Ishikawa (cell line): ENCODE measurements at regions not wholly inside any gene's neighbourhood (a gene's known extent, or its start where the extent isn't known, plus 50 kb on each side); places are given as distances from the start of the nearest gene placed in this dataset.

Experiments used
- CEBPB ChIP-seq: IDR thresholded peaks from 2 replicates; pipeline ENCODE4 v1.6.1; 2012
- CREB1 ChIP-seq: IDR thresholded peaks from 2 replicates; pipeline ENCODE4 v1.6.1; 2012; ENCODE audit warnings: low read depth
- EGR1 ChIP-seq: IDR thresholded peaks from 2 replicates; pipeline ENCODE4 v1.6.1; 2012
- EP300 ChIP-seq: IDR thresholded peaks from 2 replicates; pipeline ENCODE4 v1.6.1; 2012; ENCODE audit warnings: borderline replicate concordance
- FOXM1 ChIP-seq: IDR thresholded peaks from 2 replicates; pipeline ENCODE4 v1.6.1; 2012; ENCODE audit warnings: low read depth, borderline replicate concordance
- MAX ChIP-seq: IDR thresholded peaks from 2 replicates; pipeline ENCODE4 v1.6.1; 2012
- NFIC ChIP-seq: IDR thresholded peaks from 2 replicates; pipeline ENCODE4 v1.6.1; 2012
- RAD21 ChIP-seq: IDR thresholded peaks from 2 replicates; pipeline ENCODE4 v1.6.1; 2012; ENCODE audit warnings: low read depth
- REST ChIP-seq: IDR thresholded peaks from 2 replicates; pipeline ENCODE4 v1.6.1; 2012; ENCODE audit warnings: low read depth, mild to moderate bottlenecking
- TAF1 ChIP-seq: IDR thresholded peaks from 2 replicates; pipeline ENCODE4 v1.6.1; 2012; ENCODE audit warnings: low read depth, mild to moderate bottlenecking
- TCF12 ChIP-seq: IDR thresholded peaks from 2 replicates; pipeline ENCODE4 v1.6.1; 2012; ENCODE audit warnings: low read depth
- TEAD4 ChIP-seq: IDR thresholded peaks from 2 replicates; pipeline ENCODE4 v1.6.1; 2012
- USF1 ChIP-seq: IDR thresholded peaks from 2 replicates; pipeline ENCODE4 v1.6.1; 2012
- YY1 ChIP-seq: IDR thresholded peaks from 2 replicates; pipeline ENCODE4 v1.6.1; 2012; ENCODE audit warnings: low read depth
- ZBTB7A ChIP-seq: IDR thresholded peaks from 2 replicates; pipeline ENCODE4 v1.6.1; 2012; ENCODE audit warnings: low read depth

- TF ChIP-seq REST, result no peak
- no peak for TF ChIP-seq YY1
- no peak for TF ChIP-seq EP300
- TF ChIP-seq USF1, result no peak
- no peak for TF ChIP-seq RAD21
- no peak for TF ChIP-seq TAF1
- no peak for TF ChIP-seq ZBTB7A
- no peak for TF ChIP-seq MAX
- no peak for TF ChIP-seq FOXM1
- no peak for TF ChIP-seq EGR1
- TF ChIP-seq CEBPB, result no peak
- TF ChIP-seq TEAD4, result no peak
- TF ChIP-seq CREB1, result no peak
- no peak for TF ChIP-seq NFIC
- no peak for TF ChIP-seq TCF12
Measured at GRCh38 chr6:134516582-134516981, 198.7 kb upstream of the SGK1 start.

- no peak for TF ChIP-seq TEAD4
- TF ChIP-seq EP300, result no peak
- no peak for TF ChIP-seq RAD21
- no peak for TF ChIP-seq YY1
- TF ChIP-seq FOXM1, result no peak
- no peak for TF ChIP-seq USF1
- TF ChIP-seq NFIC, result no peak
- no peak for TF ChIP-seq REST
- TF ChIP-seq EGR1, result no peak
- no peak for TF ChIP-seq TAF1
- TF ChIP-seq MAX, result no peak
- no peak for TF ChIP-seq CEBPB
- TF ChIP-seq TCF12, result no peak
- TF ChIP-seq CREB1, result no peak
- no peak for TF ChIP-seq ZBTB7A
Measured at GRCh38 chr6:134515986-134516385, 198.1 kb upstream of the SGK1 start.

- TF ChIP-seq ZBTB7A (no peak), TAF1 (no peak), FOXM1 (no peak), EGR1 (no peak), USF1 (no peak), NFIC (no peak), TEAD4 (no peak), MAX (no peak), YY1 (no peak), CEBPB (no peak), CREB1 (no peak), RAD21 (no peak), REST (no peak), EP300 (no peak), TCF12 (no peak)
Measured at GRCh38 chr6:134512981-134513391, 195.1 kb upstream of the SGK1 start.
